ENCODE measurements at regions not wholly inside any gene's neighbourhood (a gene's known extent, or its start where the extent isn't known, plus 50 kb on each side); places are given as distances from the start of the nearest gene placed in this dataset.

DNA sequence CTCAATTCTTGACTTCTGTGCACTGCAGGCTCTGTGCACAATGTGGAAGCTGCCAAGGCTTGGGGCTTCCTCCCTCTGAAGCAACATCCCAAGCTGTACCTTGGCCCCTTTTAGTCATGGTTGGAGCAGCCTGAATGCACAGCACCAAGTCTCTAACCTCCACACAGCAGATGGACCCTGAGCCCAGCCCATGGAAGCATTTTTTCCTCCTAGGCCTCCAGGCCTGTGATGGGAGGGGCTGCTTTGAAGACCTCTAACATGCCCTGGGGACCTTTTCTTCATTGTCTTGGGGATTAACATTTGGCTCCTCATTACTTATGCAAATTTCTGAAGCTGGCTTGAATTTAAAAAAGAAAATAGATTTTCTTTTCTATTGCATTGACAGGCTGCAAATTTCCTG, 385.8 kb downstream of the LRRC70 start:
- H3K4me3 ChIP-seq (ENCODE audit: extremely low read depth in 1 of 4, insufficient read depth in 2 of 4, low read depth in 3 of 4, low read length in 4 of 4), result no peak overlapping the region
- POLR2A ChIA-PET (ENCODE audit: partially characterized antibody), result no interaction called here
- H4K5ac ChIP-seq (ENCODE audit: insufficient read length, low read depth, low read length), result no peak overlapping the region
- no peak overlapping the region for H3K4me2 ChIP-seq (ENCODE audit: insufficient read depth in 1 of 2, low read depth in 2 of 2, low read length in 2 of 2)
- H3K36me3 ChIP-seq (ENCODE audit: control insufficient read depth in 2 of 4, insufficient read depth in 4 of 4, low read length in 3 of 4), result peaks cover 0 to 5% (median 0%) of the 10 kb centered on the region in 4 experiments; a peak in 2 of 8 replicates
- H2BK12ac ChIP-seq (ENCODE audit: low read depth, low read length), result no peak overlapping the region
- no peak overlapping the region for H3K27ac ChIP-seq (ENCODE audit: low read depth, low read length)
- H2AK5ac ChIP-seq (ENCODE audit: low read depth, low read length), result no peak overlapping the region
- DNase-seq (ENCODE audit: low read depth in 1 of 2, low spot score in 2 of 2), result no peak
- no peak overlapping the region for H3K18ac ChIP-seq (ENCODE audit: extremely low read depth, low read length)
- no peak for FAIRE-seq
- no peaks in the 10 kb centered on the region for H3K4me1 ChIP-seq (replicated peaks in 1 of 4; ENCODE audit: control insufficient read depth in 3 of 4, insufficient read depth in 4 of 4, low read length in 3 of 4)
- H2BK15ac ChIP-seq (ENCODE audit: low read length), result no peak overlapping the region
- no peaks in the 10 kb centered on the region for H3K79me2 ChIP-seq (ENCODE audit: control insufficient read depth in 1 of 2, insufficient read depth in 2 of 2, low read length in 2 of 2)
- H2AFZ ChIP-seq (ENCODE audit: low read length), result no peak overlapping the region
- H2BK120ac ChIP-seq (replicated peaks; ENCODE audit: low read depth, low read length), result no peak overlapping the region
- no peak overlapping the region for H3K56ac ChIP-seq (replicated peaks; ENCODE audit: insufficient read length, low read depth, low read length)
- H4K20me1 ChIP-seq (replicated peaks in 1 of 2; ENCODE audit: control insufficient read depth in 1 of 2, insufficient read depth in 2 of 2, low read length in 2 of 2), result no peaks in the 10 kb centered on the region
- H3K4ac ChIP-seq (replicated peaks; ENCODE audit: insufficient read length, low read depth, low read length), result no peak overlapping the region
- CTCF ChIA-PET (ENCODE audit: partially characterized antibody), result no interaction called here
- no peak overlapping the region for H2BK5ac ChIP-seq (ENCODE audit: low read depth, low read length)
- H3K14ac ChIP-seq (ENCODE audit: insufficient read length), result no peak overlapping the region
- no peak overlapping the region for H4K8ac ChIP-seq (ENCODE audit: extremely low read depth, insufficient read depth, low read length)
- no peak overlapping the region for H3K23ac ChIP-seq (ENCODE audit: insufficient read length)
- no peak for TF ChIP-seq CBX5 (IDR thresholded peaks at IDR 0.05; ENCODE audit: low read depth, low read length)
- no peaks in the 10 kb centered on the region for H3K79me1 ChIP-seq (ENCODE audit: low read depth, low read length)
- H2BK20ac ChIP-seq (ENCODE audit: low read length), result no peak overlapping the region
- H3K27me3 ChIP-seq (replicated peaks in 1 of 4; ENCODE audit: control insufficient read depth in 3 of 4, extremely low read depth in 1 of 4, insufficient read depth in 3 of 4, low read length in 3 of 4), result no peaks in the 10 kb centered on the region
- no peaks in the 10 kb centered on the region for H3K23me2 ChIP-seq (ENCODE audit: low read depth, low read length)
- peaks cover 25 to 41% of the 10 kb centered on the region in 2 experiments for H3K9me3 ChIP-seq (ENCODE audit: insufficient read depth in 2 of 2, low read depth in 1 of 2, low read length in 1 of 2)
- H4K91ac ChIP-seq (replicated peaks; ENCODE audit: insufficient read length, low read length), result no peak overlapping the region
- H3K9ac ChIP-seq (replicated peaks in 1 of 4; ENCODE audit: extremely low read depth in 1 of 4, low read depth in 3 of 4, low read length in 3 of 4), result no peak overlapping the region

Data from H1 (cell line).